ENCODE measurements at regions not wholly inside any gene's neighbourhood (a gene's known extent, or its start where the extent isn't known, plus 50 kb on each side); places are given as distances from the start of the nearest gene placed in this dataset.

DNA sequence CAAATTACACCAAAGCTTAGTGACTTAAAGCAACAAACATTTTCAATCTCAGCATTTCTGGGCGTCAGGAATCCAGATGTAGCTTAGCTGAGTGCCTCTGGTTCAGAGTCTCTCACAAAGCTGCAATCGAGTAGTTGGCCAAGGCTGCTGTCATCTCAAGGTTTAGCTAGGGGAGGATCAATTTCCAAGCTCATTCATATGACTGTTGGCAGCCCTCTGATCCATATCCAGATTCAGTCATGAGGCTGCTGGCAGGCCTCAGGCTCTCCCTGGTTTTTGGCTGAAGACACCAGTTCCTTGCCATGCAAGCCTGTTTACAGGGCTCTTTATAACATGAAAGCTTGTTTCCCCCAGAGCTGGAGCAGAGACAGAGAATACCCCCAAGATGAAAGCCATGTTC lies 419.5 kb upstream of the TLE4 start:
- FAIRE-seq (no peak), ATAC-seq (no peak), DNase-seq (ENCODE audit: low read depth in 1 of 2, low spot score in 1 of 2) (no peak)
- CTCF ChIA-PET, result interaction anchor here (0.6 kb wide), 1 partner anchor 22 kb away, joined by 3 read pairs; no protein-coding TSS in a partner anchor
- Histone ChIP-seq H3K27ac (no peak overlapping the region), H3K4me1 (no peaks in the 10 kb centered on the region), H3K4me2 (no peak overlapping the region), H3K4me3 (no peak overlapping the region), H3K9me3 (no peaks in the 10 kb centered on the region)
- TF ChIP-seq HDAC2 (IDR thresholded peaks at IDR 0.05) (no peak), ZSCAN20 (CRISPR knock-in tag; IDR thresholded peaks at IDR 0.05) (no peak), JUNB (IDR thresholded peaks at IDR 0.05) (no peak), HOXB5 (CRISPR knock-in tag; IDR thresholded peaks at IDR 0.05) (no peak), PBX3 (IDR thresholded peaks at IDR 0.05) (no peak), USF2 (IDR thresholded peaks at IDR 0.05) (no peak), MAFK (IDR thresholded peaks at IDR 0.05; ENCODE audit: partially characterized antibody) (no peak), MYC (IDR thresholded peaks at IDR 0.05; ENCODE audit: borderline replicate concordance, low read length) (no peak), SMC3 (IDR thresholded peaks at IDR 0.05) (no peak), CBX2 (IDR thresholded peaks at IDR 0.05; ENCODE audit: borderline replicate concordance, low read depth) (no peak), FOSB (CRISPR knock-in tag; IDR thresholded peaks at IDR 0.05) (no peak), EHMT2 (IDR thresholded peaks at IDR 0.05; ENCODE audit: low read depth) (no peak), MAZ (IDR thresholded peaks at IDR 0.05; ENCODE audit: borderline replicate concordance, low read depth, low read length) (no peak), RCOR1 (IDR thresholded peaks at IDR 0.05; ENCODE audit: low read depth, low read length) (no peak), POLR2A (IDR thresholded peaks at IDR 0.05; ENCODE audit: low read length) (no peak), KDM5A (IDR thresholded peaks at IDR 0.05) (no peak)
- TF ChIP-seq, protein P1, sequence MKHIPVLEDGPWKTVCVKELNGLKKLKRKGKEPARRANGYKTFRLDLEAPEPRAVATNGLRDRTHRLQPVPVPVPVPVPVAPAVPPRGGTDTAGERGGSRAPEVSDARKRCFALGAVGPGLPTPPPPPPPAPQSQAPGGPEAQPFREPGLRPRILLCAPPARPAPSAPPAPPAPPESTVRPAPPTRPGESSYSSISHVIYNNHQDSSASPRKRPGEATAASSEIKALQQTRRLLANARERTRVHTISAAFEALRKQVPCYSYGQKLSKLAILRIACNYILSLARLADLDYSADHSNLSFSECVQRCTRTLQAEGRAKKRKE (CRISPR knock-in tag; IDR thresholded peaks at IDR 0.05; ENCODE audit: low read depth), result no peak
- 74% methylated on average over 2 of the region's 2 CpGs for WGBS (ENCODE audit: missing lambda C conversion rate)
- POLR2A ChIA-PET, result no interaction called here

- Histone ChIP-seq H3K27ac (no peak overlapping the region), H3K9me3 (no peaks in the 10 kb centered on the region), H3K4me3 (no peak overlapping the region), H3K4me2 (no peak overlapping the region), H3K4me1 (no peaks in the 10 kb centered on the region)
- 87% methylated on average over 2 of the region's 2 CpGs for WGBS (ENCODE audit: missing lambda C conversion rate)
- ATAC-seq (no peak), FAIRE-seq (no peak), DNase-seq (ENCODE audit: low read depth in 1 of 2, low spot score in 1 of 2) (no peak)
- ChIA-PET CTCF (no interaction called here), POLR2A (no interaction called here)
- TF ChIP-seq FOXS1 (CRISPR knock-in tag; IDR thresholded peaks at IDR 0.05) (no peak), ZNF302 (CRISPR knock-in tag; IDR thresholded peaks at IDR 0.05) (no peak), HDAC2 (IDR thresholded peaks at IDR 0.05) (no peak), HOXB5 (CRISPR knock-in tag; IDR thresholded peaks at IDR 0.05) (no peak), ZSCAN20 (CRISPR knock-in tag; IDR thresholded peaks at IDR 0.05) (no peak), POLR2AphosphoS2 (conservative IDR thresholded peaks at IDR 0.05; ENCODE audit: low read length) (no peak), MYC (IDR thresholded peaks at IDR 0.05; ENCODE audit: borderline replicate concordance, low read length) (no peak)
Observed at GRCh38 chr9:79154806-79155205, 417.0 kb upstream of the TLE4 start.

GRCh38 chr9:79155308-79155707 lies 416.5 kb upstream of the TLE4 start:
- CTCF ChIA-PET, result no interaction called here
- H3K4me1 ChIP-seq, result no peaks in the 10 kb centered on the region

More at GRCh38 chr9:79155308-79155707, 416.5 kb upstream of the TLE4 start:
- DNase-seq (ENCODE audit: low read depth in 1 of 2, low spot score in 1 of 2), result peak in 1 of 2 experiments; percentile 13
- POLR2A ChIA-PET, result no interaction called here
- no peak for FAIRE-seq
- H3K4me2 ChIP-seq, result no peak overlapping the region
- ATAC-seq, result no peak
- H3K4me3 ChIP-seq, result no peak overlapping the region
- WGBS (ENCODE audit: missing lambda C conversion rate), result 38% methylated on average over 1 of the region's 1 CpG
- H3K27ac ChIP-seq, result no peak overlapping the region
- no peak for TF ChIP-seq TFCP2L1 (CRISPR knock-in tag; IDR thresholded peaks at IDR 0.05)
- TF ChIP-seq FOXS1 (CRISPR knock-in tag; IDR thresholded peaks at IDR 0.05), result no peak
- no peak for TF ChIP-seq MAX (IDR thresholded peaks at IDR 0.05)
- TF ChIP-seq EP300 (IDR thresholded peaks at IDR 0.05), result no peak
- TF ChIP-seq CEBPB (IDR thresholded peaks at IDR 0.05), result no peak
- TF ChIP-seq PBX3 (IDR thresholded peaks at IDR 0.05), result no peak
- TF ChIP-seq PHF8 (IDR thresholded peaks at IDR 0.05; ENCODE audit: borderline replicate concordance, low read depth), result no peak
- no peak for TF ChIP-seq MYC (IDR thresholded peaks at IDR 0.05; ENCODE audit: borderline replicate concordance, low read length)
- no peak for TF ChIP-seq GATA3 (IDR thresholded peaks at IDR 0.05; ENCODE audit: borderline replicate concordance)
- no peaks in the 10 kb centered on the region for H3K9me3 ChIP-seq
